HG03469 (cell line): ENCODE measurements at regions not wholly inside any gene's neighbourhood (a gene's known extent, or its start where the extent isn't known, plus 50 kb on each side); places are given as distances from the start of the nearest gene placed in this dataset.

Experiments
- ATAC-seq: cut with Tn5 transposase; IDR thresholded peaks from one replicate; pipeline ENCODE4 v1.9.1; 2021; ENCODE audit warnings: mild to moderate bottlenecking, moderate library complexity, moderate number of reproducible peaks; ENCODE audit not compliant: unreplicated experiment

- ATAC-seq = no peak
Observed at GRCh38 chr1:224504297-224505041, 69.9 kb upstream of the WDR26 start.

GRCh38 chr1:224505454-224506093, 71.0 kb upstream of the WDR26 start:
- no peak for ATAC-seq

- ATAC-seq = no peak
Observed at GRCh38 chr1:224506141-224506814, 71.7 kb upstream of the WDR26 start.

GRCh38 chr1:224507771-224508523, 73.3 kb upstream of the WDR26 start:
- ATAC-seq = no peak

GRCh38 chr1:224509907-224510306, 75.3 kb upstream of the WDR26 start:
- ATAC-seq = no peak

DNA sequence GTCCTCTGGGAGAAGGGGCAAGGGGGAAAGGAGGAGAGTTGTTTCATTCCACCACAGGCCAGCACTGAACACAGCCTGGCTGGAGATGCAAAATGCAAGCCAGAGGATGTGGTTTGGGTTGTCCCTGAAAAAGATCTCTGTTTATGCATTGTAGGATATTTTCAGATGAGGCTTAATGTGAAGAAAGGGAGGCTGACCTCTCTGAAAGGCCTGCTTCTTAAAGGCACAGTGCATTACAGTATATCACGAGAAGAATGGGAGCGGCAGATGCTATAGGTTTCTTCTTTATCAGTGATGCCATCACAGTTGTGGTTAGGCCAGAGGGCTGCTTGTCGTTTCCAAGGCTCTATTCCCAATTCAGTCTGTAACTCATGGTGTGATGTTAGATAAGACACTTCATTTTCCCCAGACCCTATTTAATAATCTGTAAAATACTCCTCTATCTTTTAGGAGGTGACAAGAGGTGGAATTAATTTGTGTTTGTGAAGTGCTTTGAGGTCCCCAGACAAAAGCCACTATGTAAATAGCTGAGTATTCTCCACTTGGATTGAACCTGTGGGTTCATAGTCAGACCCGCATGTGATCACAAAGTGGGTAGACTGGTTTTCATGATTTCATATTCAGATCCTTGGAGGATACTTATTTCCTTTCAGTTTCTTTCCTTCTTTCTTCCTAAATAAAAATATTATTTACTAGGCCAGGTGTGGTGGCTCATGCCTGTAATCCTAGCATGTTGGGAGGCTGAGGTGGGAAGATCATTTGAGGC, 76.5 kb upstream of the WDR26 start:
- no peak for ATAC-seq

- no peak for ATAC-seq
Observed at GRCh38 chr1:224512600-224513151, 78.1 kb upstream of the WDR26 start.

GRCh38 chr1:224513383-224513782, 78.8 kb upstream of the WDR26 start:
- no peak for ATAC-seq

- peak; percentile 91 for ATAC-seq
Observed at GRCh38 chr1:224513787-224514209, 79.2 kb upstream of the WDR26 start.

DNA sequence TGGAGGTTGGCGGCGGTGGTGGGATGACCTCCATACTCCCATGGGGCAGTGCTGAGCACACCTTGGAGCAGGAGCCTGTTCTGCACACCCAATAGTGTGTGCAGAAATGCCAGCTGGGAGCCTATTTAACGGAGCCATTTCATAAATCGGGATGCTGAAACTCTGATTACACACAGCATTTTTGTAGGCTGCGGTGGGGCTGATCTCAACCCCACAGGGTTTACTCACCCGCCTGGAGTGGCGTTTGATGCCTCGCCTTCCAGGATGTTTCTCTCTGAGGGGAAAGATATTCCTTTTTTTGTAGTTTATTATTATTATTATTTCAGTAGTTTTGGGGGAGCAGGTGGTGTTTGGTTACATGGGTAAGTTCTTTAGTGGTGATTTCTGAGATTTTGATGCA, 82.6 kb upstream of the WDR26 start:
- ATAC-seq = no peak

DNA sequence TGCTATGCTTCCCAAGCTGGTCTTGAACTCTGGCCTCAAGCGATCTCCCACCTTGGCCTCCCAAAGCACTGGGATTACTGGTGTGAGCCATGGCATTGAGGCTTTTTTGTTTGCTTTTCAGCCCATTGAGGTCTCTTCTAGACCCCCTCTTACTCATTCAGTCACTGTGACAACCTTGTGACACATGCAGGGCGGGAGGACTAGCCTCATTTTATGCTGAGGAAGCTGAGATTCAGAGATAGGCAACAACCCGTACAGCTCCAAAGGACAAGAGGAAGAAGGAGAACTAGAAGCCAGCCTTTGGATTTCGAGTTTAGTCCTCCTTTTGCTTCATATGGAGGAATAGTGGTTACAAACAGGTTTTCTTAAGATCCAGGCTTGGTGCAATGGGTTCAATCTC, 83.9 kb upstream of the WDR26 start:
- no peak for ATAC-seq

- ATAC-seq = no peak
Observed at GRCh38 chr1:224519874-224520273, 85.3 kb upstream of the WDR26 start.

DNA sequence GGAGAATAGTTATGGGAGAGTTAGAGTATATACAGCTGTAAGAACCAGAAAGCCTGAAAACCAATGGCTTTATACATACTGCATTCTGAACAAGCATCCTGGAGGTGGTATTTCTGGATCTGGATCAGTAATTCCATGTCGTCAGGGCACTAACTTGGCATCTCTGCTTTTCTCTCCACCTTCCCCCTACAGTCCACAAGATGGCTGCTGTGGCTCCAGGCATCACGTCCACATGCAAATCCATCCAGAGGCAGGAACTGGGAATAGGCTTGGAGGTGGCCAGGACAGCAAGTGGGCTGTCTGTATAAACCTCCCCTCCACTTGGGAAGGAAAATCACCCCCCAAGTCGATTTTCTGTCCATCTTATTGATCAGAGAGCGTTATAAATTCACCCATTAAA, 86.2 kb upstream of the WDR26 start:
- no peak for ATAC-seq

DNA sequence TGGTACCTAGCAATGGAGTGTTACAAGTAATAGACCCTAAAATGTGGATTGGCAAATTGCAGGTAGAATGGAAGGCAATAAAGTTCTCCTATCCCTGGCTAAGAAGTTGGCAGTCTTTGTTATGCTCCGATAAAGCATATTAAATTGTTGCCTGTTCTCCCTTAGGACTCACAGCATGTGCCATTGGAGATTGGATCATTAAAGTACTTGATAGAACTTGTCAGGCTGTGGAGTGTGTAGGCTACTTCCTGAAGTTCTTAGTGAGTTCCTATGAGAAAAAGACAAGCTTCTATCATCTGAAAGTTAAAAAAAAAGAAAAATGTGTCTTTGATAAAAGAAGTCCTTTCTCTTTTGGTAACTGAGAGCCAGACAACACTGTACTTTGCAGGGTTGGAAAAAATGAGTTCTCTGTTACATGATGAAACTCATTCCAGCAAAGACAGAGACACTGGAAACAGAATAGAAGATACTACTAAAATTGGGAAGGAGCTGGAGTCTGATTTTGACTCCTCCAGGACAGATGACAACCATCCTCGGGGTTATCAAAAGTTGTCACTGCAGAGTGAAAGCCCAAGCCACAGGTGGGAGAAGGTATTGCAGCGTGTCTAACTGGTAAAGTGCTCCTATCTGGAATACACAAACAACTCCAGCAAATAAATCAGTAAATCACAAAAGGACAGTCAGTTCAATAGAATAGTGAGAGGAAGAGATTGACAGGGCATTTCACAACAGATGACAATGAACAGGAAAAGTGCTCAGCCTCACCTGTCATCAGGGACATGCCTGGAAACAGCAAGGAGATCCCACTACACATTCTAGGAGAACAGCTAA, 87.5 kb upstream of the WDR26 start:
- ATAC-seq = no peak

GRCh38 chr1:224523676-224524075, 89.1 kb upstream of the WDR26 start:
- ATAC-seq = no peak

- no peak for ATAC-seq
Observed at GRCh38 chr1:224524679-224525078, 90.1 kb upstream of the WDR26 start.

DNA sequence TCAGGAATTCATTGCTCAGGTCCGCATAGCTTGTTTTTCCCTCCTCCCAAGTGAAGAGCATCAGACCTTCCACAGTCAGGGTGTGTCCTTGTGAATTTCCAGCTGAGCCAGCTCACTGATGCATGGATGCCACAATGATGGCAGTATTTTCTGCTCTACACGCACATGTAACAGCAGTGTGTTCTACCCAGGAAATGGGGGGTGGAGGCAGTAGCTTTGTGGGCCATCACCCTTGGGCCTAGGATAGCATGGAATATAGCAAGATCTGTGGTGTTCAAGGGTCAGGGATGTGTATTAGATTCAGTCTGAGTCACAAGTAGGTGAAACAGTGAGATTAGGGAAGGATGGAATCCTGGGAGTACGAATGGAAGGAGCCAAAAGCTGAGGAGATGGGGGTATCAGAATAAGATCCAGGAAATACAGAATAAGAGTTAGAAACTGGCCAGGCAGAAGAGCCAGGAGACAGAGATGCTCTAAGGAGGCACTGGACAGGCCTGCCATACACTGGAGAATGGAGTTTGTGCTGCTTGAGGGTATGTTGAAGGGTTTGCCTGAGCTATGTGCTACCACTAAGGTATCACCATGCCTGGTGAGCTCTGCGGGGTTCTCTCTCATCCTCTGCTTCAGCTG, 90.6 kb upstream of the CNIH3 start:
- no peak for ATAC-seq

- no peak for ATAC-seq
Observed at GRCh38 chr1:224526771-224527170, 89.3 kb upstream of the CNIH3 start.

GRCh38 chr1:224528900-224529299, 87.2 kb upstream of the CNIH3 start:
- no peak for ATAC-seq
